Liver (tissue), 8 donors: ENCODE measurements at regions not wholly inside any gene's neighbourhood (a gene's known extent, or its start where the extent isn't known, plus 50 kb on each side); places are given as distances from the start of the nearest gene placed in this dataset.

Experiments
- DNase-seq: peaks from one replicate; pipeline ENCODE4 v3.0.0-alpha.2; 2017; ENCODE audit warnings: low spot score
- H3K27ac ChIP-seq, 2 donors: one replicate each; pipeline ENCODE4 v1.7.0; 2013; ENCODE audit warnings: inconsistent platforms in 2 of 2, low read length in 2 of 2, control low read depth in 1 of 2, low read depth in 1 of 2, mild to moderate bottlenecking in 1 of 2
- H3K27me3 ChIP-seq, 4 donors: one replicate each; pipeline versions ENCODE4 v1.6.1 to v1.7.0; 2013; ENCODE audit warnings: low read length in 3 of 4, inconsistent platforms in 1 of 4, mild to moderate bottlenecking in 1 of 4, moderate library complexity in 1 of 4; ENCODE audit not compliant: control insufficient read depth in 4 of 4, insufficient read depth in 4 of 4
- H3K36me3 ChIP-seq, 4 donors: one replicate each; pipeline versions ENCODE4 v1.6.1 to v1.7.0; 2013; ENCODE audit warnings: low read length in 3 of 4, mild to moderate bottlenecking in 3 of 4, low read depth in 1 of 4, moderate library complexity in 1 of 4; ENCODE audit not compliant: control insufficient read depth in 4 of 4, insufficient read depth in 3 of 4
- H3K4me1 ChIP-seq, 4 donors: one replicate each; pipeline versions ENCODE4 v1.6.1 to v1.7.0; 2013; ENCODE audit warnings: low read length in 3 of 4, mild to moderate bottlenecking in 3 of 4, moderate library complexity in 1 of 4; ENCODE audit not compliant: control insufficient read depth in 4 of 4, insufficient read depth in 4 of 4
- H3K4me3 ChIP-seq, 3 donors: one replicate each; pipeline versions ENCODE4 v1.6.1 to v1.7.0; 2013; ENCODE audit warnings: low read length in 3 of 3, control low read depth in 1 of 3, low read depth in 1 of 3, mild to moderate bottlenecking in 1 of 3
- H3K9ac ChIP-seq, 2 donors: one replicate each; pipeline ENCODE4 v1.7.0; 2013; ENCODE audit warnings: low read length in 2 of 2, mild to moderate bottlenecking in 2 of 2, moderate library complexity in 2 of 2, control low read depth in 1 of 2, low read depth in 1 of 2
- H3K9me3 ChIP-seq, 4 donors: one replicate each; pipeline versions ENCODE4 v1.6.1 to v1.7.0; 2013; ENCODE audit warnings: low read length in 3 of 4; ENCODE audit not compliant: control insufficient read depth in 4 of 4
- ATF3 ChIP-seq: IDR thresholded peaks from 2 replicates; pipeline ENCODE4 v1.6.1; 2016; ENCODE audit warnings: antibody characterized with exemption
- CTCF ChIP-seq: fragments of 150-350 bp; IDR thresholded peaks from 2 replicates; pipeline ENCODE4 v1.5.1; 2017; ENCODE audit warnings: improper control_type of control experiment, low read depth, low read length; ENCODE audit not compliant: missing input control
- EGR1 ChIP-seq, 2 donors: IDR thresholded peaks; 2 replicates each; pipeline ENCODE4 v1.6.1; 2016 to 2018; ENCODE audit warnings: antibody characterized with exemption in 2 of 2, low read depth in 2 of 2
- FOXA1 ChIP-seq: IDR thresholded peaks from 2 replicates; pipeline ENCODE4 v1.6.1; 2016; ENCODE audit warnings: antibody characterized with exemption
- FOXA2 ChIP-seq: IDR thresholded peaks from 2 replicates; pipeline ENCODE4 v1.6.1; 2016; ENCODE audit warnings: antibody characterized with exemption
- GABPA ChIP-seq, 2 donors: IDR thresholded peaks in 1 of 2; conservative IDR thresholded peaks in 1 of 2; 2 replicates each; pipeline ENCODE4 v1.6.1; 2016; ENCODE audit warnings: antibody characterized with exemption in 2 of 2, mild to moderate bottlenecking in 1 of 2, moderate library complexity in 1 of 2
- HNF4A ChIP-seq, 2 donors: conservative IDR thresholded peaks; 2 replicates each; pipeline ENCODE4 v1.6.1; 2016; ENCODE audit warnings: antibody characterized with exemption in 2 of 2, mild to moderate bottlenecking in 2 of 2
- HNF4G ChIP-seq: IDR thresholded peaks from 2 replicates; pipeline ENCODE4 v1.6.1; 2016; ENCODE audit warnings: antibody characterized with exemption
- JUND ChIP-seq, 2 donors: IDR thresholded peaks; 2 replicates each; pipeline ENCODE4 v1.6.1; 2016; ENCODE audit warnings: antibody characterized with exemption in 2 of 2
- MAX ChIP-seq: IDR thresholded peaks from 2 replicates; pipeline ENCODE4 v1.6.1; 2016; ENCODE audit warnings: antibody characterized with exemption
- NR2F2 ChIP-seq: IDR thresholded peaks from 2 replicates; pipeline ENCODE4 v1.6.1; 2016; ENCODE audit warnings: antibody characterized with exemption
- RAD21 ChIP-seq, 2 donors: IDR thresholded peaks; 2 replicates each; pipeline ENCODE4 v1.6.1; 2016; ENCODE audit warnings: antibody characterized with exemption in 2 of 2, mild to moderate bottlenecking in 2 of 2
- SP1 ChIP-seq: IDR thresholded peaks from 2 replicates; pipeline ENCODE4 v1.6.1; 2018; ENCODE audit warnings: antibody characterized with exemption, mild to moderate bottlenecking
- TAF1 ChIP-seq: conservative IDR thresholded peaks from 2 replicates; pipeline ENCODE4 v1.6.1; 2016; ENCODE audit warnings: antibody characterized with exemption, mild to moderate bottlenecking
- YY1 ChIP-seq: IDR thresholded peaks from 2 replicates; pipeline ENCODE4 v1.6.1; 2016; ENCODE audit warnings: antibody characterized with exemption, mild to moderate bottlenecking
- ZBTB33 ChIP-seq: IDR thresholded peaks from 2 replicates; pipeline ENCODE4 v1.6.1; 2016; ENCODE audit warnings: antibody characterized with exemption
- WGBS: extraction: QIAGEN DNeasy Blood & Tissue Kit; methylation state at CpG from one replicate; pipeline ENCODE4 v1.1.7; 2013; 5-methylcytosine and 5-hydroxymethylcytosine counted together
- donor health status: healthy.
- donor health status: healthy.
- donor health status: healthy.
- donor health status: healthy.
- donor health status: healthy.

GRCh38 chr7:115125312-115125711 is 203.4 kb downstream of the MDFIC start (continued):
- no peak for TF ChIP-seq FOXA2
- TF ChIP-seq ATF3: no peak

- H3K36me3 ChIP-seq: no peaks in the 10 kb centered on the region
- no peaks in the 10 kb centered on the region for H3K27me3 ChIP-seq
- no peak overlapping the region for H3K9ac ChIP-seq
- TF ChIP-seq MAX: no peak
- TF ChIP-seq ATF3: no peak
- TF ChIP-seq FOXA2: no peak
- no peak for TF ChIP-seq HNF4G
- TF ChIP-seq NR2F2: no peak
- TF ChIP-seq ZBTB33: no peak
- no peak for TF ChIP-seq SP1
- no peak for TF ChIP-seq HNF4A (conservative IDR thresholded peaks at IDR 0.05)
- no peak for TF ChIP-seq YY1
- TF ChIP-seq JUND (IDR thresholded peaks at IDR 0.05): no peak
- no peak for TF ChIP-seq FOXA1
- TF ChIP-seq RAD21 (IDR thresholded peaks at IDR 0.05): no peak
- no peak for TF ChIP-seq GABPA (IDR thresholded peaks at IDR 0.05 in 1 of 2, conservative IDR thresholded peaks at IDR 0.05 in 1 of 2)
- peaks cover 0 to 3% (median 0%) of the 10 kb centered on the region in 4 donors for H3K4me1 ChIP-seq
- no peaks in the 10 kb centered on the region for H3K9me3 ChIP-seq
- H3K4me3 ChIP-seq: no peak overlapping the region
- H3K27ac ChIP-seq: no peak overlapping the region
- DNase-seq: no peak
Measured at GRCh38 chr7:115124409-115124939, 202.6 kb downstream of the MDFIC start.

- H3K4me3 ChIP-seq: no peak overlapping the region
- 96% methylated on average over 2 of the region's 2 CpGs for WGBS
- H3K36me3 ChIP-seq: no peaks in the 10 kb centered on the region
- no peak overlapping the region for H3K9ac ChIP-seq
- H3K4me1 ChIP-seq: peaks cover 0 to 3% (median 0%) of the 10 kb centered on the region in 4 donors
- no peaks in the 10 kb centered on the region for H3K9me3 ChIP-seq
- no peaks in the 10 kb centered on the region for H3K27me3 ChIP-seq
- TF ChIP-seq CTCF (no peak), ZBTB33 (no peak), RAD21 (IDR thresholded peaks at IDR 0.05) (no peak), ATF3 (no peak), GABPA (IDR thresholded peaks at IDR 0.05 in 1 of 2, conservative IDR thresholded peaks at IDR 0.05 in 1 of 2) (no peak), TAF1 (no peak), YY1 (no peak), MAX (no peak), HNF4G (no peak), FOXA2 (no peak), FOXA1 (no peak), EGR1 (IDR thresholded peaks at IDR 0.05; ENCODE audit: low read depth in 2 of 2) (no peak)
- H3K27ac ChIP-seq: no peak overlapping the region
- no peak for DNase-seq
Measured at GRCh38 chr7:115123441-115123840, 201.5 kb downstream of the MDFIC start.
